NB4 (cell line): ENCODE measurements at regions not wholly inside any gene's neighbourhood (a gene's known extent, or its start where the extent isn't known, plus 50 kb on each side); places are given as distances from the start of the nearest gene placed in this dataset.

Source experiments
- POLR2A ChIP-seq: IDR thresholded peaks from 2 replicates; pipeline ENCODE4 v1.6.1; 2011; ENCODE audit warnings: mild to moderate bottlenecking; ENCODE audit not compliant: insufficient read length; ENCODE audit errors: extremely low read depth
- TF ChIP-seq, protein P1 (sequence below): IDR thresholded peaks from one replicate; pipeline ENCODE4 v1.5.1; 2012; ENCODE audit warnings: low read depth, low read length

DNA sequence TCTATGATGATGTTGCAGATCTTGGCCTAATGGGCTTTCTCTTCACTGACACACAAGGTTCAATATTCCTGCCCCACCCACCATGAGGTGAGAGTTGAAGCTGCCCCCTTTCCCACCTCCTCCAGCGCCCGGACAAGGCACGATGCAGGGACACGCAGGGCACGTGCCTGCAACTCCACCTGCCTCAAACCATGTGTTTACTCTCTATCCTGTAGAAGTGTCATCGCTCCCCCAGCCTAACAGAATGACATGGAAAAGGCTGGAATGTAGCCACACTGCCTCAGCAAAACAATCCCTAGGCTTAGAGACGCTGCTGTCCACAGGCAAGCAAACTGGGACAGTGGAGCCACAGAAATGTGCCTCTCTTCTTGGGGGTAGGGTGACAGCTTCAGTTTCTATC is 92.9 kb upstream of the SOD1 start:
- TF ChIP-seq, protein P1, sequence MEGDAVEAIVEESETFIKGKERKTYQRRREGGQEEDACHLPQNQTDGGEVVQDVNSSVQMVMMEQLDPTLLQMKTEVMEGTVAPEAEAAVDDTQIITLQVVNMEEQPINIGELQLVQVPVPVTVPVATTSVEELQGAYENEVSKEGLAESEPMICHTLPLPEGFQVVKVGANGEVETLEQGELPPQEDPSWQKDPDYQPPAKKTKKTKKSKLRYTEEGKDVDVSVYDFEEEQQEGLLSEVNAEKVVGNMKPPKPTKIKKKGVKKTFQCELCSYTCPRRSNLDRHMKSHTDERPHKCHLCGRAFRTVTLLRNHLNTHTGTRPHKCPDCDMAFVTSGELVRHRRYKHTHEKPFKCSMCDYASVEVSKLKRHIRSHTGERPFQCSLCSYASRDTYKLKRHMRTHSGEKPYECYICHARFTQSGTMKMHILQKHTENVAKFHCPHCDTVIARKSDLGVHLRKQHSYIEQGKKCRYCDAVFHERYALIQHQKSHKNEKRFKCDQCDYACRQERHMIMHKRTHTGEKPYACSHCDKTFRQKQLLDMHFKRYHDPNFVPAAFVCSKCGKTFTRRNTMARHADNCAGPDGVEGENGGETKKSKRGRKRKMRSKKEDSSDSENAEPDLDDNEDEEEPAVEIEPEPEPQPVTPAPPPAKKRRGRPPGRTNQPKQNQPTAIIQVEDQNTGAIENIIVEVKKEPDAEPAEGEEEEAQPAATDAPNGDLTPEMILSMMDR: no peak
- TF ChIP-seq POLR2A: no peak
